H1 (cell line): ENCODE measurements at regions not wholly inside any gene's neighbourhood (a gene's known extent, or its start where the extent isn't known, plus 50 kb on each side); places are given as distances from the start of the nearest gene placed in this dataset.

Experiments
- CTCF ChIA-PET: fragments of 300-600 bp; sonication (Branson Sonifier 250); formaldehyde crosslinking; loops from one replicate; lab custom pipeline; 2021; ENCODE audit not compliant: partially characterized antibody; lab: Charles Lee
- POLR2A ChIA-PET: fragments of 300-600 bp; sonication (Branson Sonifier 250); formaldehyde crosslinking; loops from one replicate; lab custom pipeline; 2021; ENCODE audit warnings: inconsistent platforms; ENCODE audit not compliant: partially characterized antibody; lab: Charles Lee
- DNase-seq, 2 experiments: peaks; one replicate each; pipeline versions ENCODE4 v3.0.0 to v3.0.0-alpha.2; 2010 to 2022; ENCODE audit warnings: low spot score in 2 of 2, low read depth in 1 of 2, mixed read lengths in 1 of 2
- FAIRE-seq: peaks from 2 replicates; lab custom pipeline; 2011; peaks lifted over from hg19 to GRCh38; lab: Jason Lieb, UNC
- H2AFZ ChIP-seq: 2 replicates; pipeline ENCODE4 v1.8.1; 2012; ENCODE audit warnings: low read length, inconsistent platforms
- H2AK5ac ChIP-seq: 2 replicates; pipeline ENCODE4 v1.6.1; 2013; ENCODE audit warnings: low read depth, low read length
- H2BK120ac ChIP-seq: replicated peaks from 2 replicates; pipeline ENCODE3; 2013; ENCODE audit warnings: low read depth, low read length, inconsistent platforms
- H2BK12ac ChIP-seq: 2 replicates; pipeline ENCODE4 v1.6.1; 2013; ENCODE audit warnings: low read depth, low read length
- H2BK15ac ChIP-seq: 2 replicates; pipeline ENCODE4 v1.6.1; 2013; ENCODE audit warnings: low read length
- H2BK20ac ChIP-seq: 2 replicates; pipeline ENCODE4 v1.6.1; 2013; ENCODE audit warnings: low read length
- H2BK5ac ChIP-seq: 2 replicates; pipeline ENCODE4 v1.6.1; 2013; ENCODE audit warnings: low read depth, low read length
- H3K14ac ChIP-seq: 2 replicates; pipeline ENCODE4 v1.6.1; 2013; ENCODE audit warnings: inconsistent platforms; ENCODE audit not compliant: insufficient read length
- H3K18ac ChIP-seq: 2 replicates; pipeline ENCODE4 v1.6.1; 2013; ENCODE audit warnings: low read length; ENCODE audit errors: extremely low read depth
- H3K23ac ChIP-seq: 2 replicates; pipeline ENCODE4 v1.6.1; 2013; ENCODE audit warnings: inconsistent platforms; ENCODE audit not compliant: insufficient read length
- H3K23me2 ChIP-seq: 2 replicates; pipeline ENCODE4 v1.6.1; 2013; ENCODE audit warnings: low read depth, low read length
- H3K27ac ChIP-seq: 2 replicates; pipeline ENCODE4 v1.6.1; 2011; ENCODE audit warnings: low read depth, low read length, inconsistent platforms
- H3K27me3 ChIP-seq, 4 experiments: replicated peaks in 1 of 4; 1 replicate in 1 of 4; 2 replicates in 3 of 4; pipeline versions ENCODE4 v1.6.1 to v1.8.1; 2011 to 2013; ENCODE audit warnings: low read length in 3 of 4, mild to moderate bottlenecking in 3 of 4, inconsistent platforms in 2 of 4, mixed read lengths in 2 of 4, moderate library complexity in 1 of 4; ENCODE audit not compliant: control insufficient read depth in 3 of 4, insufficient read depth in 3 of 4; ENCODE audit errors: extremely low read depth in 1 of 4
- H3K36me3 ChIP-seq, 4 experiments: 2 replicates each; pipeline versions ENCODE4 v1.6.1 to v1.8.1; 2011 to 2013; ENCODE audit warnings: mild to moderate bottlenecking in 4 of 4, low read length in 3 of 4, moderate library complexity in 2 of 4, control low read depth in 1 of 4, inconsistent platforms in 1 of 4; ENCODE audit not compliant: insufficient read depth in 4 of 4, control insufficient read depth in 2 of 4
- H3K4ac ChIP-seq: replicated peaks from 2 replicates; pipeline ENCODE3; 2013; ENCODE audit warnings: low read length, low read depth, mixed read lengths, inconsistent platforms; ENCODE audit not compliant: insufficient read length
- H3K4me1 ChIP-seq, 4 experiments: replicated peaks in 1 of 4; 1 replicate in 1 of 4; 2 replicates in 3 of 4; pipeline versions ENCODE4 v1.6.1 to v1.8.1; 2011 to 2013; ENCODE audit warnings: low read length in 3 of 4, inconsistent platforms in 2 of 4, mixed read lengths in 1 of 4; ENCODE audit not compliant: insufficient read depth in 4 of 4, control insufficient read depth in 3 of 4
- H3K4me2 ChIP-seq, 2 experiments: 2 replicates each; pipeline versions ENCODE4 v1.6.1 to v1.8.1; 2011 to 2013; ENCODE audit warnings: low read depth in 2 of 2, low read length in 2 of 2, control low read depth in 1 of 2, inconsistent platforms in 1 of 2, mild to moderate bottlenecking in 1 of 2; ENCODE audit not compliant: insufficient read depth in 1 of 2
- H3K4me3 ChIP-seq, 4 experiments: fragments of 200-600, 300-600 bp in 1 of 4; sonication (generic), shearing (Covaris generic), sonication (Bioruptor Twin) in 1 of 4; 2 replicates each; pipeline versions ENCODE4 v1.5.1 to v1.8.1; 2011 to 2016; ENCODE audit warnings: low read length in 4 of 4, low read depth in 3 of 4, control low read depth in 2 of 4, inconsistent platforms in 2 of 4, mild to moderate bottlenecking in 2 of 4, mixed read lengths in 1 of 4, moderate library complexity in 1 of 4; ENCODE audit not compliant: insufficient read depth in 2 of 4; ENCODE audit errors: extremely low read depth in 1 of 4
- H3K56ac ChIP-seq: replicated peaks from 2 replicates; pipeline ENCODE3; 2013; ENCODE audit warnings: low read depth, mild to moderate bottlenecking, mixed read lengths, low read length, inconsistent platforms; ENCODE audit not compliant: insufficient read length
- H3K79me1 ChIP-seq: 2 replicates; pipeline ENCODE4 v1.6.1; 2013; ENCODE audit warnings: low read depth, low read length, control low read depth
- H3K79me2 ChIP-seq, 2 experiments: 2 replicates each; pipeline versions ENCODE4 v1.6.1 to v1.8.1; 2012 to 2013; ENCODE audit warnings: low read length in 2 of 2, mild to moderate bottlenecking in 2 of 2, inconsistent platforms in 1 of 2; ENCODE audit not compliant: insufficient read depth in 2 of 2, control insufficient read depth in 1 of 2
- H3K9ac ChIP-seq, 4 experiments: replicated peaks in 1 of 4; 1 replicate in 1 of 4; 2 replicates in 3 of 4; pipeline versions ENCODE4 v1.6.1 to v1.8.1; 2011 to 2013; ENCODE audit warnings: low read depth in 3 of 4, low read length in 3 of 4, control low read depth in 2 of 4, mild to moderate bottlenecking in 2 of 4, moderate library complexity in 2 of 4, inconsistent platforms in 1 of 4; ENCODE audit errors: extremely low read depth in 1 of 4
- H3K9me3 ChIP-seq, 2 experiments: 2 replicates each; pipeline versions ENCODE4 v1.6.1 to v1.8.1; 2012 to 2013; ENCODE audit warnings: mild to moderate bottlenecking in 2 of 2, moderate library complexity in 2 of 2, control low read depth in 1 of 2, inconsistent platforms in 1 of 2, low read depth in 1 of 2, low read length in 1 of 2, mixed read lengths in 1 of 2; ENCODE audit not compliant: insufficient read depth in 2 of 2
- H4K20me1 ChIP-seq, 2 experiments: replicated peaks in 1 of 2; 2 replicates each; pipeline versions ENCODE3 to v1.8.1; 2011 to 2013; ENCODE audit warnings: inconsistent platforms in 2 of 2, low read length in 2 of 2, mild to moderate bottlenecking in 1 of 2; ENCODE audit not compliant: insufficient read depth in 2 of 2, control insufficient read depth in 1 of 2
- H4K5ac ChIP-seq: 2 replicates; pipeline ENCODE4 v1.6.1; 2013; ENCODE audit warnings: low read length, low read depth, mixed read lengths, inconsistent platforms; ENCODE audit not compliant: insufficient read length
- H4K8ac ChIP-seq: 2 replicates; pipeline ENCODE4 v1.8.0; 2013; ENCODE audit warnings: mild to moderate bottlenecking, moderate library complexity, low read length, inconsistent platforms; ENCODE audit not compliant: insufficient read depth; ENCODE audit errors: extremely low read depth
- H4K91ac ChIP-seq: replicated peaks from 2 replicates; pipeline ENCODE3; 2013; ENCODE audit warnings: low read length, mixed read lengths, inconsistent platforms; ENCODE audit not compliant: insufficient read length
- BRCA1 ChIP-seq: IDR thresholded peaks from 2 replicates; pipeline ENCODE4 v1.6.1; 2012; ENCODE audit warnings: low read depth, low read length, improper control_type of control experiment
- CBX8 ChIP-seq: fragments of 300-800, 300-1000 bp; sonication (generic); IDR thresholded peaks from 2 replicates; pipeline ENCODE4 v1.7.1; 2016; ENCODE audit warnings: low read depth, low read length, borderline replicate concordance
- CHD1 ChIP-seq: IDR thresholded peaks from 2 replicates; pipeline ENCODE4 v1.6.1; 2012; ENCODE audit warnings: low read depth, low read length, improper control_type of control experiment
- HDAC2 ChIP-seq, 2 experiments: fragments of 300-600 bp in 1 of 2; sonication (generic) in 1 of 2; IDR thresholded peaks; 2 replicates each; pipeline ENCODE4 v1.6.1; 2011 to 2012; ENCODE audit warnings: low read depth in 2 of 2, low read length in 2 of 2, mild to moderate bottlenecking in 2 of 2, moderate library complexity in 2 of 2, borderline replicate concordance in 1 of 2, inconsistent platforms in 1 of 2
- NANOG ChIP-seq: IDR thresholded peaks from 2 replicates; pipeline ENCODE4 v1.6.1; 2011; ENCODE audit warnings: low read length, low read depth, mild to moderate bottlenecking, inconsistent platforms; ENCODE audit not compliant: insufficient read depth, poor library complexity, severe bottlenecking
- RBBP5 ChIP-seq: IDR thresholded peaks from 2 replicates; pipeline ENCODE4 v1.7.1; 2012; ENCODE audit warnings: low read depth, mild to moderate bottlenecking, inconsistent platforms, low read length, moderate library complexity, borderline replicate concordance
- TAF1 ChIP-seq: IDR thresholded peaks from 2 replicates; pipeline ENCODE4 v1.6.1; 2011; ENCODE audit warnings: mild to moderate bottlenecking, low read depth, low read length
- TCF12 ChIP-seq: IDR thresholded peaks from 2 replicates; pipeline ENCODE4 v1.6.1; 2011; ENCODE audit warnings: low read depth, mild to moderate bottlenecking, low read length
- whole genome bisulfite sequencing, 2 experiments: shearing (Covaris generic) in 1 of 2; methylation state at CpG; one replicate each; pipeline versions ENCODE4 v1.1.6 to v1.1.7; 2013 to 2015; ENCODE audit warnings: low lambda C conversion rate in 2 of 2, mixed read lengths in 2 of 2, inconsistent platforms in 1 of 2, low coverage in 1 of 2, missing lambda C conversion rate in 1 of 2; ENCODE audit not compliant: insufficient replicate concordance in 2 of 2, insufficient coverage in 1 of 2, insufficient read length in 1 of 2; ENCODE audit errors: extremely low coverage in 1 of 2, missing lambda C conversion rate in 1 of 2; 5-methylcytosine and 5-hydroxymethylcytosine counted together
- TF ChIP-seq, protein P1 (sequence below): IDR thresholded peaks from 2 replicates; pipeline ENCODE4 v1.6.1; 2011; ENCODE audit warnings: low read length, improper control_type of control experiment

DNA sequence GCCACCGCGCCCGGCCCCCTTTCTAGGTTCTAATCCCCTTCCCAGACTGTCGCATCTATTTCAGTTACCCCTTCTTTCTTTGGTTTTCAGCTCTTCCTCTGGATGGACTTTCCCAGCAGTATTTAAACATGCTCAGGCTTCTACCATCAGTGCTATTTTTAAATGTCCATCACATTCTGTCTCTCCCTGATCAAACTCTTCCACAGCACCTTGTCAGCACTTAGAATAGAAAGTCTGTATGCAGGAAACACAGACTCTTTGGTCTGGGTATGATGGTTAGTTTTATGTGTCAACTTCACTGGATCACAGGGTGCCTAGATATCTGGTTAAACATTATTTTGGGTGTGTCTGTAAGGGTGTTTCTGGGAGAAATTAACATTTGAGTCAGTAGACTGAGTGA is 297.8 kb upstream of the ECI2 start:
- Histone ChIP-seq H3K23ac (no peak overlapping the region), H4K20me1 (no peaks in the 10 kb centered on the region), H4K8ac (no peak overlapping the region), H3K14ac (no peak overlapping the region), H3K27me3 (no peaks in the 10 kb centered on the region), H3K79me2 (no peaks in the 10 kb centered on the region), H3K9me3 (no peaks in the 10 kb centered on the region), H2AK5ac (no peak overlapping the region), H2BK15ac (no peak overlapping the region), H3K18ac (no peak overlapping the region), H2AFZ (no peak overlapping the region), H4K91ac (no peak overlapping the region), H3K56ac (no peak overlapping the region), H3K4me3 (no peak overlapping the region), H2BK5ac (no peak overlapping the region), H3K4ac (no peak overlapping the region), H2BK12ac (no peak overlapping the region), H3K4me1 (no peaks in the 10 kb centered on the region), H4K5ac (no peak overlapping the region), H3K79me1 (no peaks in the 10 kb centered on the region), H3K23me2 (no peaks in the 10 kb centered on the region; the same call in 1 of the 2 replicates), H2BK120ac (no peak overlapping the region), H3K4me2 (no peak overlapping the region), H2BK20ac (no peak overlapping the region), H3K36me3 (no peaks in the 10 kb centered on the region), H3K27ac (no peak overlapping the region), H3K9ac (no peak overlapping the region)
- CTCF ChIA-PET = no interaction called here
- no peak for FAIRE-seq
- POLR2A ChIA-PET = no interaction called here
- no peak for DNase-seq
- 90% methylated on average over 4 of the region's 4 CpGs; no CpG with 5 or more reads in 1 of the 2 experiments for WGBS, 2 experiments
- no peak for TF ChIP-seq BRCA1
- no peak for TF ChIP-seq HDAC2 (IDR thresholded peaks at IDR 0.05; ENCODE audit: borderline replicate concordance in 1 of 2, low read depth in 2 of 2, low read length in 2 of 2)
- TF ChIP-seq CHD1 = no peak
- no peak for TF ChIP-seq TAF1
- TF ChIP-seq, protein P1, sequence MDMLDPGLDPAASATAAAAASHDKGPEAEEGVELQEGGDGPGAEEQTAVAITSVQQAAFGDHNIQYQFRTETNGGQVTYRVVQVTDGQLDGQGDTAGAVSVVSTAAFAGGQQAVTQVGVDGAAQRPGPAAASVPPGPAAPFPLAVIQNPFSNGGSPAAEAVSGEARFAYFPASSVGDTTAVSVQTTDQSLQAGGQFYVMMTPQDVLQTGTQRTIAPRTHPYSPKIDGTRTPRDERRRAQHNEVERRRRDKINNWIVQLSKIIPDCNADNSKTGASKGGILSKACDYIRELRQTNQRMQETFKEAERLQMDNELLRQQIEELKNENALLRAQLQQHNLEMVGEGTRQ = no peak
- TF ChIP-seq RBBP5 = no peak
- TF ChIP-seq CBX8 = no peak
- no peak for TF ChIP-seq TCF12
- TF ChIP-seq NANOG = no peak
